ENCODE measurements at regions not wholly inside any gene's neighbourhood (a gene's known extent, or its start where the extent isn't known, plus 50 kb on each side); places are given as distances from the start of the nearest gene placed in this dataset.

GRCh38 chr18:55805666-55806065, 217.7 kb upstream of the TCF4 start:
- H3K4me3 ChIP-seq: no peak overlapping the region
- intact Hi-C loops (cut with DNase I): no loop called here
- TF ChIP-seq POLR2AphosphoS5 (IDR thresholded peaks at IDR 0.05) (no peak), POLR2A (IDR thresholded peaks at IDR 0.05; ENCODE audit: low read depth) (no peak), EP300 (IDR thresholded peaks at IDR 0.05) (no peak)
- TF ChIP-seq, protein P1, sequence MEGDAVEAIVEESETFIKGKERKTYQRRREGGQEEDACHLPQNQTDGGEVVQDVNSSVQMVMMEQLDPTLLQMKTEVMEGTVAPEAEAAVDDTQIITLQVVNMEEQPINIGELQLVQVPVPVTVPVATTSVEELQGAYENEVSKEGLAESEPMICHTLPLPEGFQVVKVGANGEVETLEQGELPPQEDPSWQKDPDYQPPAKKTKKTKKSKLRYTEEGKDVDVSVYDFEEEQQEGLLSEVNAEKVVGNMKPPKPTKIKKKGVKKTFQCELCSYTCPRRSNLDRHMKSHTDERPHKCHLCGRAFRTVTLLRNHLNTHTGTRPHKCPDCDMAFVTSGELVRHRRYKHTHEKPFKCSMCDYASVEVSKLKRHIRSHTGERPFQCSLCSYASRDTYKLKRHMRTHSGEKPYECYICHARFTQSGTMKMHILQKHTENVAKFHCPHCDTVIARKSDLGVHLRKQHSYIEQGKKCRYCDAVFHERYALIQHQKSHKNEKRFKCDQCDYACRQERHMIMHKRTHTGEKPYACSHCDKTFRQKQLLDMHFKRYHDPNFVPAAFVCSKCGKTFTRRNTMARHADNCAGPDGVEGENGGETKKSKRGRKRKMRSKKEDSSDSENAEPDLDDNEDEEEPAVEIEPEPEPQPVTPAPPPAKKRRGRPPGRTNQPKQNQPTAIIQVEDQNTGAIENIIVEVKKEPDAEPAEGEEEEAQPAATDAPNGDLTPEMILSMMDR (IDR thresholded peaks at IDR 0.05): no peak
- H3K27me3 ChIP-seq: no peaks in the 10 kb centered on the region
- H3K36me3 ChIP-seq: no peaks in the 10 kb centered on the region
- 82% methylated on average over 3 of the region's 3 CpGs for WGBS
- no peak overlapping the region for H3K27ac ChIP-seq (replicated peaks in 1 of 4)
- no peak for DNase-seq (ENCODE audit: extremely low spot score)
- no peaks in the 10 kb centered on the region for H3K9me3 ChIP-seq
- H3K4me1 ChIP-seq: no peaks in the 10 kb centered on the region

DNA sequence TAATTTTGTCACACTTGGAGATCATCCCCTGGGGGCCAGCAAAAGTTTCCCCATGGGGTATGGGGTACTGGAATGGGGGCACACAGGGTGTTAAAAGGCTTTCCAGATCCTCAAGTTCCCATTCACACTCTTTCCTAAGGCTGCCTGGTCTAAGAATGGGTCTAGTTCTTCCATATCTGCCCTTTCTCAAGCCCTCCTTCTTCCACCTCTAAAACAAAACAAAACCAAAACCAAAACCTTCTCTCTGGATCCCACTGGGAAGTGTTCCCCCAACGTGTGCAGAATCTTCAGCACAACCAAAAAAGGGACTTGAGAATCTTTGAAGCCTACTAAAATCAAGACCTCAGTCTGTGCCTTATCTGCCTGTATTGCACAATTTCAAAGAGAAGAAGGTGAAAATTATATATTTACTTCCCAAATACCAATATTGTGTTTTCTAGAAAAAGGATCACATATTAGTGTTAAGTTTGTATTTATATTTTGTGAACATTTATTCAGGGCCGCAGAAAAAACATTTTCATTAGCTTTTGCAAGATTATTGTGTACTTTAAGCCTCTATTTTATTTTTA, 207.2 kb upstream of the TCF4 start:
- intact Hi-C loops (cut with DNase I): no loop called here

DNA sequence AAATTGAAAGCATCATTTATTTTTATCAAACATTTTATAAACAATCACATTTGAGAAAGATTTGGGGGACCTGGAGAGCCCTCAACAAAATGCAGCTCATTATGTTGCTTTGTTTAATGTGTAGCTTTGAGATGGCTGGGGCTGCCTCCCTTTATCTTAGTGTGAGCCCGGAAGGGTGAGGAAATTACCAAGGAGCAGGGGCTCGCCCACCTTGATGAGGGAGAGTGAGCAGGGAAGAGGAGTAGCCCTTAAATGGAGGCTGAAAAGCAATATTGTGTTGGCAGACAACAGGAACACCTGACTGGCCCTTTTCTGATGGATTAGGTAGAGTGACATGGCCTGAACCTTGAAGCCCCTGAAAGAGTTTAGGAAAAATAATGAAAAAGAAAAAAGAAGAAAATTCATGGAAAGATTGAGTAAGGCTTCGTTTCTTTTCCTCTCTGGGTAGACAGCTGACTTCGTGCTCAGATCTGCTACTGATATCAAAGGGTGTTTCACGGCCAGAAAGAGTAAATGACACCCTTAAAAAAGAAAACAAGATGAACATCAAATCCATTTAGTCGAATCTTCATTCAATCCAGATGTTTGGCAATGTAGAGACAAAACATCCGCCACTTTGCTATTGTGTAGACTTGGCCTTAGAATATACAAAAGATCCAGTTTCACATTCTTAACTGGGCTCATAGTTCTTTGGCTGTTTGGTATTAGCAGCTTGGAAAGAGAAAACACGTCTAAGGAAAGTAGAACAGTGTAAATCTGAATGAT, 206.5 kb upstream of the TCF4 start:
- H3K4me3 ChIP-seq: peak overlapping the region in 3 of 4 donors; percentile 6 to 38 (median 10)

More for the DNA sequence above, 207.2 kb upstream of the TCF4 start:
- 68% methylated on average over 2 of the region's 2 CpGs for WGBS
- H3K36me3 ChIP-seq: no peaks in the 10 kb centered on the region
- DNase-seq (ENCODE audit: extremely low spot score): no peak
- TF ChIP-seq, protein P1 (IDR thresholded peaks at IDR 0.05): no peak
- TF ChIP-seq POLR2A (IDR thresholded peaks at IDR 0.05; ENCODE audit: low read depth): no peak
- no peaks in the 10 kb centered on the region for H3K9me3 ChIP-seq
- H3K4me1 ChIP-seq: peaks cover 0 to 11% (median 0%) of the 10 kb centered on the region in 4 donors
- no peaks in the 10 kb centered on the region for H3K27me3 ChIP-seq
- H3K4me3 ChIP-seq: peak overlapping the region in 3 of 4 donors; percentile 6 to 38 (median 10)
- H3K27ac ChIP-seq (replicated peaks in 1 of 4): peak overlapping the region; percentile 35 to 48 (median 46)

GRCh38 chr18:55790296-55790695, 202.3 kb upstream of the TCF4 start:
- H3K9me3 ChIP-seq: no peaks in the 10 kb centered on the region
- H3K27ac ChIP-seq (replicated peaks in 1 of 4): no peak overlapping the region
- DNase-seq (ENCODE audit: extremely low spot score): no peak
- H3K36me3 ChIP-seq: no peaks in the 10 kb centered on the region
- no peak overlapping the region for H3K4me3 ChIP-seq
- H3K27me3 ChIP-seq: no peaks in the 10 kb centered on the region
- TF ChIP-seq POLR2A (IDR thresholded peaks at IDR 0.05; ENCODE audit: low read depth): no peak
- TF ChIP-seq, protein P1 (IDR thresholded peaks at IDR 0.05): no peak
- TF ChIP-seq POLR2AphosphoS5 (IDR thresholded peaks at IDR 0.05): no peak
- TF ChIP-seq EP300 (IDR thresholded peaks at IDR 0.05): no peak
- intact Hi-C loops (cut with DNase I): no loop called here
- peaks cover 0 to 11% (median 0%) of the 10 kb centered on the region in 4 donors for H3K4me1 ChIP-seq

More for the DNA sequence above, 206.5 kb upstream of the TCF4 start:
- H3K27ac ChIP-seq (replicated peaks in 1 of 4): peak overlapping the region; percentile 35 to 48 (median 46)
- DNase-seq (ENCODE audit: extremely low spot score): peak; percentile 82
- no peaks in the 10 kb centered on the region for H3K9me3 ChIP-seq
- peaks cover 0 to 11% (median 0%) of the 10 kb centered on the region in 4 donors for H3K4me1 ChIP-seq
- 53% methylated on average over 8 of the region's 8 CpGs for WGBS
- intact Hi-C loops (cut with DNase I): no loop called here
- H3K27me3 ChIP-seq: no peaks in the 10 kb centered on the region
- no peaks in the 10 kb centered on the region for H3K36me3 ChIP-seq
- TF ChIP-seq POLR2AphosphoS5 (IDR thresholded peaks at IDR 0.05) (no peak), EP300 (IDR thresholded peaks at IDR 0.05) (no peak)
- TF ChIP-seq, protein P1 (IDR thresholded peaks at IDR 0.05): no peak
